IMR-90 (cell line): ENCODE measurements at regions not wholly inside any gene's neighbourhood (a gene's known extent, or its start where the extent isn't known, plus 50 kb on each side); places are given as distances from the start of the nearest gene placed in this dataset.

Experiments used
- CTCF ChIP-seq: conservative IDR thresholded peaks from 2 replicates; pipeline ENCODE4 v1.5.1; 2012; ENCODE audit warnings: mild to moderate bottlenecking, low read depth, low read length, improper control_type of control experiment
- MAFK ChIP-seq: IDR thresholded peaks from 2 replicates; pipeline ENCODE4 v1.6.1; 2012; ENCODE audit warnings: low read depth, low read length, improper control_type of control experiment
- MXI1 ChIP-seq: IDR thresholded peaks from 2 replicates; pipeline ENCODE4 v1.6.1; 2012; ENCODE audit warnings: low read depth, mild to moderate bottlenecking, low read length, moderate library complexity, borderline replicate concordance
- POLR2A ChIP-seq: IDR thresholded peaks from 2 replicates; pipeline ENCODE4 v1.6.1; 2012; ENCODE audit warnings: mild to moderate bottlenecking, low read depth, low read length
- RCOR1 ChIP-seq: IDR thresholded peaks from 2 replicates; pipeline ENCODE4 v1.6.1; 2012; ENCODE audit warnings: mild to moderate bottlenecking, low read length, improper control_type of control experiment; ENCODE audit not compliant: insufficient replicate concordance
- RFX5 ChIP-seq: IDR thresholded peaks from 2 replicates; pipeline ENCODE4 v1.8.0; 2012; ENCODE audit warnings: low read depth, mild to moderate bottlenecking, low read length, moderate library complexity
- SMC3 ChIP-seq: fragments of 150-350 bp; IDR thresholded peaks from 2 replicates; pipeline ENCODE4 v1.6.1; 2016; ENCODE audit warnings: low read depth, mild to moderate bottlenecking, antibody characterized with exemption, low read length, moderate library complexity

GRCh38 chrX:6674734-6675133 lies 139.8 kb upstream of the VCX3A start:
- TF ChIP-seq CTCF (no peak), MAFK (no peak), POLR2A (no peak), RFX5 (no peak), RCOR1 (no peak), SMC3 (no peak), MXI1 (no peak)
